ENCODE measurements at regions not wholly inside any gene's neighbourhood (a gene's known extent, or its start where the extent isn't known, plus 50 kb on each side); places are given as distances from the start of the nearest gene placed in this dataset.

GRCh38 chr12:64992641-64993040, 128.5 kb downstream of the WIF1 start:
- no peak for TF ChIP-seq CTCF (IDR thresholded peaks at IDR 0.05; ENCODE audit: low read depth, low read length)
- no peak for TF ChIP-seq POLR2A (IDR thresholded peaks at IDR 0.05; ENCODE audit: extremely low read depth, insufficient read length)
